PC-3 (cell line): ENCODE measurements at regions not wholly inside any gene's neighbourhood (a gene's known extent, or its start where the extent isn't known, plus 50 kb on each side); places are given as distances from the start of the nearest gene placed in this dataset.

Experiments
- CTCF ChIP-seq: fragments of 300-600 bp; sonication (generic); conservative IDR thresholded peaks from 2 replicates; pipeline ENCODE4 v1.5.1; 2017; ENCODE audit warnings: antibody characterized with exemption, low read depth, mild to moderate bottlenecking, low read length
- EZH2 ChIP-seq: fragments of 300-600 bp; sonication (generic); IDR thresholded peaks from one replicate; pipeline ENCODE4 v1.6.1; 2017; ENCODE audit warnings: antibody characterized with exemption, mild to moderate bottlenecking, low read length; ENCODE audit not compliant: unreplicated experiment

GRCh38 chr13:99085808-99086266 is 108.0 kb upstream of the DOCK9 start:
- no peak for TF ChIP-seq CTCF
- no peak for TF ChIP-seq EZH2
